ENCODE measurements at regions not wholly inside any gene's neighbourhood (a gene's known extent, or its start where the extent isn't known, plus 50 kb on each side); places are given as distances from the start of the nearest gene placed in this dataset.

DNA sequence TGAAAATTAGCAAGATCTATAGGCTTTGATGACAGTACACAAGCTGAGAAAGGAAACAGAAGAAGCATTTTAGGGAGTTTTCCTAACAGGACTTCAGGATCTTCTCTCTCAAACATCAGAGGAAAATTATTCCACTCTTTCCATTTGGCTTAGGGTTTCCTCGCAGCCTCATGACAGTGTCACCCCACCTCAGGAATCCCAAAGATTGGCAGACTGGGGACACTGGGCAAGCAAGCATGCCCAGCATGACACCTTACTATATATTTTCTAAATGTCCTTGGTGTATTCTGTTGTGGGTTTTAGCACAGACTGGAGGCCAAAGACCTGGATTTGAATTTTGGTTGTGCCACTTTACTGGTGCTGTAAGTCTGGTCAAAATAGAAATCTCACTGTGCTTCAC is 482.4 kb upstream of the SOX5 start:
- dilution Hi-C loops (cut with MboI; ENCODE audit: extremely low pct_ligation_motif_present, low sequenced_read_pairs), result no loop called here
- no peaks in the 10 kb centered on the region for H3K27me3 ChIP-seq (ENCODE audit: control insufficient read depth, extremely low read depth, insufficient read depth, low read length)

DNA sequence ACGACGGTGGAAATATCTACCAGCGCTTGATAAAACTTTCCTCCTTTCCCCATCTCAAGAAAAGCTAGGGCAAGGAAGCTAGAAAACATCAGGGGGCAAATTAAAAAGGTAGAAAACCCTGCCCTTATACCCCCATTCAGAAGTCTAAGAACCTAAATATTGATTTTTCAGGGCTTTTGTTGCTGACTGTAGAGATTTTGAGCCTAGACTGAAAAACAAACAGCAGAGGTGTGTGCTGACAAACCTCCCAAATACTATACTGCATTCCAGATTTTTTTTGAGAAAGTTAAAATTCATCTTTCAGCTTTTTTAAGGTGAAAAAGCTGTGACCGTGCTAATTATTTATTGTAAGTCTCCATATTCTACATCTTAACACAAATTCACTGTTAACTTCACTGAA is 478.3 kb upstream of the SOX5 start:
- FAIRE-seq (no peak), DNase-seq (ENCODE audit: low read depth, low spot score) (no peak)
- Histone ChIP-seq H3K27me3 (ENCODE audit: control insufficient read depth, extremely low read depth, insufficient read depth, low read length) (no peaks in the 10 kb centered on the region), H2AFZ (ENCODE audit: control insufficient read depth, low read length) (no peak overlapping the region), H3K9ac (ENCODE audit: control insufficient read depth, extremely low read depth, insufficient read depth, low read length) (no peak overlapping the region), H3K4me1 (ENCODE audit: control insufficient read depth, extremely low read depth, insufficient read depth, low read length) (no peaks in the 10 kb centered on the region), H4K20me1 (ENCODE audit: control insufficient read depth, extremely low read depth, insufficient read depth, low read length) (no peaks in the 10 kb centered on the region), H3K4me2 (ENCODE audit: control insufficient read depth, extremely low read depth, insufficient read depth, low read depth, low read length) (no peak overlapping the region), H3K27ac (ENCODE audit: control insufficient read depth, insufficient read depth, low read length) (no peak overlapping the region), H3K9me1 (ENCODE audit: control insufficient read depth, extremely low read depth, insufficient read depth, low read length) (no peaks in the 10 kb centered on the region), H3K36me3 (ENCODE audit: control insufficient read depth in 2 of 2, extremely low read depth in 1 of 2, insufficient read depth in 2 of 2, low read length in 2 of 2) (no peaks in the 10 kb centered on the region), H3K79me2 (ENCODE audit: control insufficient read depth, insufficient read depth, low read length) (no peaks in the 10 kb centered on the region), H3K4me3 (ENCODE audit: control insufficient read depth in 2 of 3, extremely low read depth in 1 of 3, insufficient read depth in 2 of 3, low read depth in 1 of 3, low read length in 3 of 3) (no peak overlapping the region), H3K9me3 (ENCODE audit: control insufficient read depth, low read depth, low read length) (no peaks in the 10 kb centered on the region)
- dilution Hi-C loops (cut with MboI; ENCODE audit: extremely low pct_ligation_motif_present, low sequenced_read_pairs), result no loop called here
- TF ChIP-seq EZH2 (IDR thresholded peaks at IDR 0.05; ENCODE audit: low read length), result no peak
- TF ChIP-seq, protein P1, sequence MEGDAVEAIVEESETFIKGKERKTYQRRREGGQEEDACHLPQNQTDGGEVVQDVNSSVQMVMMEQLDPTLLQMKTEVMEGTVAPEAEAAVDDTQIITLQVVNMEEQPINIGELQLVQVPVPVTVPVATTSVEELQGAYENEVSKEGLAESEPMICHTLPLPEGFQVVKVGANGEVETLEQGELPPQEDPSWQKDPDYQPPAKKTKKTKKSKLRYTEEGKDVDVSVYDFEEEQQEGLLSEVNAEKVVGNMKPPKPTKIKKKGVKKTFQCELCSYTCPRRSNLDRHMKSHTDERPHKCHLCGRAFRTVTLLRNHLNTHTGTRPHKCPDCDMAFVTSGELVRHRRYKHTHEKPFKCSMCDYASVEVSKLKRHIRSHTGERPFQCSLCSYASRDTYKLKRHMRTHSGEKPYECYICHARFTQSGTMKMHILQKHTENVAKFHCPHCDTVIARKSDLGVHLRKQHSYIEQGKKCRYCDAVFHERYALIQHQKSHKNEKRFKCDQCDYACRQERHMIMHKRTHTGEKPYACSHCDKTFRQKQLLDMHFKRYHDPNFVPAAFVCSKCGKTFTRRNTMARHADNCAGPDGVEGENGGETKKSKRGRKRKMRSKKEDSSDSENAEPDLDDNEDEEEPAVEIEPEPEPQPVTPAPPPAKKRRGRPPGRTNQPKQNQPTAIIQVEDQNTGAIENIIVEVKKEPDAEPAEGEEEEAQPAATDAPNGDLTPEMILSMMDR (optimal IDR thresholded peaks at IDR 0.05 in 1 of 3, IDR thresholded peaks at IDR 0.05 in 1 of 3, conservative IDR thresholded peaks at IDR 0.05 in 1 of 3; ENCODE audit: extremely low read depth in 1 of 3, insufficient read depth in 2 of 3, low read length in 3 of 3), result no peak

More for the DNA sequence above, 482.4 kb upstream of the SOX5 start:
- H3K9me1 ChIP-seq (ENCODE audit: control insufficient read depth, extremely low read depth, insufficient read depth, low read length), result no peaks in the 10 kb centered on the region
- H3K4me1 ChIP-seq (ENCODE audit: control insufficient read depth, extremely low read depth, insufficient read depth, low read length), result no peaks in the 10 kb centered on the region
- no peak for TF ChIP-seq EZH2 (IDR thresholded peaks at IDR 0.05; ENCODE audit: low read length)
- TF ChIP-seq, protein P1 (optimal IDR thresholded peaks at IDR 0.05 in 1 of 3, IDR thresholded peaks at IDR 0.05 in 1 of 3, conservative IDR thresholded peaks at IDR 0.05 in 1 of 3; ENCODE audit: extremely low read depth in 1 of 3, insufficient read depth in 2 of 3, low read length in 3 of 3), result no peak
- DNase-seq (ENCODE audit: low read depth, low spot score), result no peak
- no peak overlapping the region for H2AFZ ChIP-seq (ENCODE audit: control insufficient read depth, low read length)
- H4K20me1 ChIP-seq (ENCODE audit: control insufficient read depth, extremely low read depth, insufficient read depth, low read length), result no peaks in the 10 kb centered on the region
- H3K27ac ChIP-seq (ENCODE audit: control insufficient read depth, insufficient read depth, low read length), result no peak overlapping the region
- no peaks in the 10 kb centered on the region for H3K36me3 ChIP-seq (ENCODE audit: control insufficient read depth in 2 of 2, extremely low read depth in 1 of 2, insufficient read depth in 2 of 2, low read length in 2 of 2)
- no peak overlapping the region for H3K4me3 ChIP-seq (ENCODE audit: control insufficient read depth in 2 of 3, extremely low read depth in 1 of 3, insufficient read depth in 2 of 3, low read depth in 1 of 3, low read length in 3 of 3)
- no peak for FAIRE-seq
- H3K4me2 ChIP-seq (ENCODE audit: control insufficient read depth, extremely low read depth, insufficient read depth, low read depth, low read length), result no peak overlapping the region
- no peaks in the 10 kb centered on the region for H3K9me3 ChIP-seq (ENCODE audit: control insufficient read depth, low read depth, low read length)
- no peak overlapping the region for H3K9ac ChIP-seq (ENCODE audit: control insufficient read depth, extremely low read depth, insufficient read depth, low read length)
- H3K79me2 ChIP-seq (ENCODE audit: control insufficient read depth, insufficient read depth, low read length), result no peaks in the 10 kb centered on the region

Data from keratinocyte (primary cell).